Fibroblast of peridontal ligament (primary cell): ENCODE measurements at regions not wholly inside any gene's neighbourhood (a gene's known extent, or its start where the extent isn't known, plus 50 kb on each side); places are given as distances from the start of the nearest gene placed in this dataset.
"Not testable (repeated sequence)": the region's sequence is repeated elsewhere in the genome, so short reads cannot be mapped to it uniquely, and the experiment has no call there.

Source experiments
- DNase-seq: peaks from one replicate; pipeline ENCODE4 v3.0.0-alpha.2; 2010; ENCODE audit errors: extremely low read depth

GRCh38 chr2:105691947-105692390 is 52.7 kb upstream of the NCK2 start:
- DNase-seq: no peak

GRCh38 chr2:105690566-105690965 is 54.1 kb upstream of the NCK2 start:
- no peak for DNase-seq

- DNase-seq: no peak
Observed at GRCh38 chr2:105689484-105689883, 55.2 kb upstream of the NCK2 start.

- no peak for DNase-seq
Observed at GRCh38 chr2:105688946-105689345, 55.8 kb upstream of the NCK2 start.

GRCh38 chr2:105686588-105686987 is 58.1 kb upstream of the NCK2 start:
- no peak for DNase-seq

GRCh38 chr2:105683011-105683492 is 61.7 kb upstream of the NCK2 start:
- DNase-seq: peak; percentile 1

GRCh38 chr2:105682401-105682800 is 62.3 kb upstream of the NCK2 start:
- peak; percentile 4 for DNase-seq

- DNase-seq: no peak
Observed at GRCh38 chr2:105681927-105682326, 62.8 kb upstream of the NCK2 start.

GRCh38 chr2:105680357-105680756 is 64.4 kb upstream of the NCK2 start:
- no peak for DNase-seq

GRCh38 chr2:105678346-105678745 is 66.4 kb upstream of the NCK2 start:
- DNase-seq: no peak

GRCh38 chr2:105677901-105678300 is 66.8 kb upstream of the NCK2 start:
- no peak for DNase-seq

GRCh38 chr2:105675841-105676240 is 68.9 kb upstream of the NCK2 start:
- no peak for DNase-seq

- no peak for DNase-seq
Observed at GRCh38 chr2:105674859-105675541, 69.7 kb upstream of the NCK2 start.

GRCh38 chr2:105674401-105674800 is 70.3 kb upstream of the NCK2 start:
- no peak for DNase-seq

GRCh38 chr2:105671156-105671555 is 73.6 kb upstream of the NCK2 start:
- no peak for DNase-seq

GRCh38 chr2:105669384-105669891 is 75.3 kb upstream of the NCK2 start:
- no peak for DNase-seq

- no peak for DNase-seq
Observed at GRCh38 chr2:105665480-105665879, 79.2 kb upstream of the NCK2 start.

- DNase-seq: no peak
Observed at GRCh38 chr2:105660489-105660888, 84.2 kb upstream of the NCK2 start.

GRCh38 chr2:105655723-105656606 is 88.7 kb upstream of the NCK2 start:
- not testable (repeated sequence) for DNase-seq

- peak; percentile 10 for DNase-seq
Observed at GRCh38 chr2:105655244-105655643, 89.5 kb upstream of the NCK2 start.

- no peak for DNase-seq
Observed at GRCh38 chr2:105654474-105655004, 90.2 kb upstream of the NCK2 start.

- no peak for DNase-seq
Observed at GRCh38 chr2:105653302-105653701, 91.4 kb upstream of the NCK2 start.
